COR-L47 (cell line): ENCODE measurements at regions not wholly inside any gene's neighbourhood (a gene's known extent, or its start where the extent isn't known, plus 50 kb on each side); places are given as distances from the start of the nearest gene placed in this dataset.

Source experiments
- DNase-seq: peaks from one replicate; lab custom pipeline; 2025; lab: John Stamatoyannopoulos, UW

- no peak for DNase-seq
Observed at GRCh38 chr3:79874646-79875045, 106.8 kb upstream of the ROBO1 start.

DNA sequence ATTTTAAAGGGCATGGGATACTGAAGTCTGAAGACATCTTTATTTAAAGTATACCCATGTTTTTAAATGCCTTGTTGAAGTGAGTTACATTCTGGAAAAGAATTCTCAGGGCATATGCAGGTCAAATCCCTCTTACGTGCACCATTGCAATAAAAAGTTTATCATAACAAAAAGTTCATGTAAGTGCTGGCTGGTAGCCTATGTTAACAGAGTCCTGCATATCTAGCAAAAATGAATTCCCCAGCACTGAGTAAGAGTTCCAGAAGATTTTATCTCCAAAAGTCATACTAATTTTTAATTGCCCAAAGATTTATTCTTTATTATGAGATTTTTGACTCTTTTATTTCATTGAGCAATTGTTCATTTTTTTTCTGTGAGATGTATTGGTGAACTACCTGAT, 104.7 kb upstream of the ROBO1 start:
- no peak for DNase-seq

DNA sequence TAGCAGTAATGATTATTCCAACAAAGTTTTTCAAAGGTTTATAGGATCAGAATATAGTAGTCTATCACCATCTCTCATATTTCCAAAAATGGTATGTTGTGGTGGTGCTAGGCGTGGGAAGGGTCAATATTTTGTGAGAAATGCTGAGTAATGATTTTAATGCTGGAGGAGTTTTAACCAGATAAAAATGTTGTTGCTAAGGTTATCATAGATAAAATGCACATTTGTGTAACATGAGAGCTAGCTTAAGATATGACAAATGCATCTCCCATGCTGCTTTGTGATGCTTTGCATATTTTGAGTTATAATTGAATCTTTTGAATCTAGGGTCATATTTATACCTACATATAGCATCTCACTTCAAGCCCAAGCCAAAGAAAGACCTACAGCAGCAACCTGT, 103.9 kb upstream of the ROBO1 start:
- no peak for DNase-seq

- DNase-seq = no peak
Observed at GRCh38 chr3:79870313-79870620, 102.5 kb upstream of the ROBO1 start.

DNA sequence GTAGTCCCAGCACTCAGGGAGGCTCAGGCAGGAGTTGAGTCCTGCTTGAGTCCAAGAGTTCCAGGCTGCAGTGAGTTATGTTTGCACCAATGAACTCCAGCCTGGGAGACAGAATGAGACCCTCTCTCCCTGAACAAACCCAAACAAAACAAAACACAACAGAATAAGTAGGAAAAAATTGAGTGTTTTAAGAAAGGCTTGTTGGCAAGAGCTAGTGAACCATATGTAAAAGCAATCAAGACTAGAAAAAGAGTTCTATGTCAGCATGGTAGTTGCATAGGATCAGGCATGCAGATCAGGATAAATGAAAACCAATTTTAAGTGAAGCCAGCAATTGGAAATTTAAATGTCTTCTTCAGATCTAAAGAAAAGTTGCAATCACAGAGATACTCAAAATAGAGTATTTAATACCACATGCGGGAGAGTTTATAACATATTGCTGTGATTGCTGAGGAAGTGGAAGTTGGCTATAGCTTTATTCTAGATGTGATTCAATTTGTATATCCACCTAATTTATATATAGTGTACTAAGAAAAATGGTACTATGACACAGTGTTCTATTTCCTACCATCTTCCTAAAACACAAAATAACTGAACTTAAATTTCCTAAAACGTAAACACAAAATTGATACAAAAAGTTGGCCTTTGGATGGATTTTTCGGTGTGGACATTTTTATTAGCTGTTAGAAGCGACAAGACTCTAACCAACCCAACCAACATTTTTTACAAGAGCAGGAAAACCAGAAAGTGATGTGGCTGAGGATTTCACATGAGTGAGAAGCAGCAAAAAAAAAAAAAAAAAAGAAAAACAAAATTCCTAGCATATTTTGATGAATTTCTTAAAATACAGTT, 101.9 kb upstream of the ROBO1 start:
- DNase-seq = no peak

- DNase-seq = no peak
Observed at GRCh38 chr3:79866162-79866561, 98.4 kb upstream of the ROBO1 start.

DNA sequence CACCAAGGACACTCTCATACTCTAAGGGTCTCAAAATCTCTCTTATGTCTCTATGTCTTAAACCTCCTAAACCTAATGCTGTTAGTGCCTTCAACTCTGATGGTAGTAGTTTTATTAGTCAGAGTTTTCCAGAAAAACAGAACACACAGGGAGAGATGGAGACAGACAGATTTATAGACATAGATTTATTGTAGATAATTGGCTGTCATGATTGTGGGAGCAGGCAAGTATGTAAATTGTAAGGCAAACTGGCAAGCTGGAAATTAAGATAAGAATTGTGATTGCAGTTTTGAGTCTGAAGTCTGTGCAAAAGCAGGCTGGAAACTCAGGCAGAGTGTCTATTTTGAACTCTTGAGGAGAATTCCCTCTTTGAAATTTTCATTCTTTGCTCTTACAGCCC, 96.3 kb upstream of the ROBO1 start:
- no peak for DNase-seq

DNA sequence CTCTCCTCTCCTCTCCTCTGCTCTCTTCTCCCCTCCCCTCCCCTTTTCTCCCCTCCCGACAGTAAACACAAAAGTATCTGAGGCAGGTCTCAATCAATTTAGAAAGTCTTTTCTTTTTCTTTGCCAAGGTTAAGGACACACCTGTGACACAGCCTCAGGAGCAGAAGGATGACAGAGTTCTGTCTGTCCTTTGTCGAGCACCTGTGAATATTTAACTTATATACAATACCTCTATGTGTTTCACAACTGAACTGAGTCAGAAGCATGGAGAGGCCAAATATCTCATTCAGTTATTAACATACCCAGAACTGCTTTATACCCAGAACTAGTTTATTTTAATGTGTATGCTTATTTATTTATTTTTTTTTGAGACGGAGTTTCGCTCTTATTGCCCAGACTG, 81.1 kb upstream of the ROBO1 start:
- DNase-seq = no peak

DNA sequence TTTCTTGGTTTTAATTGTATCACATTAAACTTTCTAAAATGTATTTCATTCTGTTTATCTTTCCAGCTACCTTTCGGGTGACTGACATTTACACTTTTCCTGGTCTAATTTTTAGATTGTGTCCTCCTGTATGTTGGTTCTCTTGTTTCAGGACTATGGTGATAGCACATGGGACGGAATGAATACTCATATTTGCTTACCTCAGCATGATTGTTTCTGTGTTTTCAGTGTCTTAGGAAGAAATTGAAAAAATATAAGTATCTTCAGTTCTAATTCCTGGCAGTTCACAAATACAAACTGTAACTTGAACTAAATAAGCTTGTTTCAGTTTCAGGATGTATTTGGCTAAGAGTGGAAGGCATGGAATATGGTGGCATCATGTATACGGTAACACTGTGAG, 80.1 kb upstream of the ROBO1 start:
- no peak for DNase-seq

GRCh38 chr3:79846148-79846933, 78.5 kb upstream of the ROBO1 start:
- DNase-seq = no peak

DNA sequence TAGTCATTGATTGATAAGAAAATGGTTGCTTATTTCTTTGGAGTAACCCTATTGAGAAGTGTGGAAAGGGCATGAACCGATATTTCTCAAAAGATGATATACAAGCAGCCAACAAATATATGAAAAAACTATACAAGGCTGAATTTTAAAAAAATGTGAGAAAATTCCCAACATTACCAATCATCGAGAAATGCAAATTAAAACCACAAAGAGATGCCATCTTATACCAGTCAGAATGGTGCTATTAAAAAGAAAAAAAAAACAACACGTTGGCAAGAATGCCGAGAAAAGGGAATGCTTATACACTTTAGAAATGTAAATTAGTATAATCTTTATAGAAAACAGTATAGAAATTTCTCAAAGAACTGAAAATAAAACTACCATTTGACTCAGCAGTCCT, 77.7 kb upstream of the ROBO1 start:
- no peak for DNase-seq

- DNase-seq = no peak
Observed at GRCh38 chr3:79844176-79844575, 76.4 kb upstream of the ROBO1 start.

DNA sequence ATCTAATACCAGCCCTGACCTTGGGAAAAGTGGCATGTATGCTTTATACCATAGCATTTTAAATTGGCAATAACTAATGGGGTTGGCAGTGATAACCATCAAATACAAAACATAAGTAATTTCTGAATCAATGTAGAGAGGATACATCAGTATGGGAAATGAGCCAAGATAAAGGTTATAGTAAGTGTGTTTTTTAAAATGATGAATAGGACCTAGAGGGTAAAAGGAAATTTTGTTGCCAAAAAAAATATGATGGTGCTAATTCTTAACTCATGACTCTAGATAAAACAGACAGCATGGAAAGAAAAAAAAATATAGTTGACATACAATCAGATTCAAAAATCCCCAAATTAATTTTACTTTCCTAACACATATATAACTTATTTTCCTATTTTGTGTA, 75.4 kb upstream of the ROBO1 start:
- DNase-seq = no peak

DNA sequence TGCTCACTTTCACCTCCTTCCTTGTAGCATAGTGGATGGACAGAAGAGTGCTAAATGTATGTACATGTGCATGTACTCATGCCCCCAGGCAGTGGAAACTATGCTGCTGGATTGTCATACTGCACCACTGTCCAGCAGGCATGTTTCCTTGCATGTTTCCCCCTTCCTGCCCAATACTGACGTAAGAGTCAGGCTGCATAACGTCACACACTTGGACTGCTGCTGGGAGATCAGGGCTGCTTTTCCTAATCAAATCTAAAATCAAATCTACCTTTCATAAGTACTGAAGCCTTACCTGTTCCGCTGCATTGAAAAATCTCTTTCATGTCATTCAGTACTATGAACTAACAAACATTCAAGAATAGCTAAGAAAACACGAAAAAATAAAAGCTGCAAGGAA, 67.9 kb upstream of the ROBO1 start:
- DNase-seq = no peak

DNA sequence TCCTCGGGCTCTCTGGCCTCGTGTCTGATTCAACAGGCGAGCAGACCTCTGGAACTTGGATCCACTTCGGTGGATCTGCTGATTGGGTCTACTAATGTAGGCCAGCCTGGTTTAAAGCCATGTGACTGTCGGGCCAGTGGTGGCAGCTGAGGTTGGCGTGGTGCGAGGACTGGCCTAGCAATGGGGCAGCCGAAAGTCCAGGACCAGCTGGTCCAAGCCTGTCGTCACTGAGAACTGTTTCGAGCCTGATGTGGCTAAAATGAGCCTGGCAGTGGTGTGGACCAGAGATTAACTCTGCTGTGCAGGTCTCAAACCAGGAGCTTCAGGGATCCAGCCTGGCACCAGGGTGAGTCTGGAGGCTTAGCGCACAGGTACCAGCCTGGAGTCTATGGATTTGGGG, 56.4 kb upstream of the ROBO1 start:
- DNase-seq = no peak

GRCh38 chr3:79822076-79822475, 54.3 kb upstream of the ROBO1 start:
- DNase-seq = no peak

- no peak for DNase-seq
Observed at GRCh38 chr3:79820089-79820488, 52.3 kb upstream of the ROBO1 start.

GRCh38 chr3:79818015-79818414, 50.2 kb upstream of the ROBO1 start:
- DNase-seq = no peak
